K562 (cell line): ENCODE measurements at regions not wholly inside any gene's neighbourhood (a gene's known extent, or its start where the extent isn't known, plus 50 kb on each side); places are given as distances from the start of the nearest gene placed in this dataset.

Source experiments
- ATAC-seq: fragments of 200-7000 bp; cut with Tn5 transposase; 3 replicates; pipeline ENCODE4 v1.9.1; 2020; ENCODE audit warnings: moderate library complexity
- BruUV-seq: library from RNA; stranded (reverse); fragments of 400-500 nt; replicated peaks from 2 replicates; lab custom pipeline; 2021; lab: Mats Ljungman, UMichigan
- CTCF ChIA-PET: fragments of 300-600 bp; formaldehyde crosslinking; extraction: SDS; loops from one replicate; lab custom pipeline; 2021; ENCODE audit warnings: low intra/inter-chr PET ratio; lab: Yijun Ruan, JAX
- POLR2A ChIA-PET: fragments of 300-600, 350-650 bp; sonication (Branson Sonifier 250); formaldehyde crosslinking; extraction: SDS; loops from one replicate; lab custom pipeline; 2021; ENCODE audit warnings: antibody characterized with exemption, inconsistent platforms; lab: Yijun Ruan, JAX
- DNase-seq, 4 experiments: peaks; one replicate each; pipeline versions ENCODE4 v3.0.0 to v3.0.0-alpha.2; 2011 to 2018; ENCODE audit warnings: low spot score in 3 of 4, mixed read lengths in 3 of 4; ENCODE audit errors: extremely low read depth in 1 of 4
- FAIRE-seq: peaks from 2 replicates; lab custom pipeline; 2011; peaks lifted over from hg19 to GRCh38; lab: Jason Lieb, UNC
- H2AFZ ChIP-seq: 2 replicates; pipeline ENCODE4 v1.6.0; 2011; ENCODE audit warnings: low read depth, low read length, control low read depth, inconsistent platforms
- H3K27ac ChIP-seq: fragments of 200-600 bp; 3 replicates; pipeline ENCODE4 v1.8.0; 2011; ENCODE audit warnings: low read depth, mild to moderate bottlenecking, control low read depth, inconsistent platforms, low read length, moderate library complexity, mixed read lengths; ENCODE audit errors: extremely low read depth
- H3K27me3 ChIP-seq, 2 experiments: fragments of 300-600 bp in 1 of 2; 2 replicates in 1 of 2; 3 replicates in 1 of 2; pipeline versions ENCODE4 v1.6.0 to v1.8.0; 2011; ENCODE audit warnings: inconsistent platforms in 2 of 2, low read length in 2 of 2, mild to moderate bottlenecking in 1 of 2, mixed read lengths in 1 of 2, moderate library complexity in 1 of 2; ENCODE audit not compliant: control insufficient read depth in 2 of 2, insufficient read depth in 2 of 2
- H3K36me3 ChIP-seq: fragments of 300-600 bp; 3 replicates; pipeline ENCODE4 v1.8.0; 2011; ENCODE audit warnings: mild to moderate bottlenecking, low read length, inconsistent platforms; ENCODE audit not compliant: control insufficient read depth, insufficient read depth
- H3K4me1 ChIP-seq, 2 experiments: fragments of 200-600 bp in 1 of 2; replicated peaks in 1 of 2; 2 replicates in 1 of 2; 3 replicates in 1 of 2; pipeline versions ENCODE4 v1.5.1 to v1.8.0; 2011; ENCODE audit warnings: inconsistent platforms in 2 of 2, low read length in 2 of 2, mild to moderate bottlenecking in 1 of 2, mixed read lengths in 1 of 2, moderate library complexity in 1 of 2; ENCODE audit not compliant: control insufficient read depth in 2 of 2, insufficient read depth in 2 of 2
- H3K4me2 ChIP-seq: 2 replicates; pipeline ENCODE4 v1.6.1; 2011; ENCODE audit warnings: low read length, control low read depth, inconsistent platforms, mixed read lengths; ENCODE audit not compliant: insufficient read depth
- H3K4me3 ChIP-seq: fragments of 200-600 bp; sonication (generic), shearing (Covaris generic); 2 replicates; pipeline ENCODE4 v1.5.1; 2016; ENCODE audit warnings: control low read depth, inconsistent platforms
- H3K79me2 ChIP-seq: fragments of 200-600 bp; 3 replicates; pipeline ENCODE4 v1.8.0; 2011; ENCODE audit warnings: low read length, inconsistent platforms; ENCODE audit not compliant: control insufficient read depth, insufficient read depth
- H3K9ac ChIP-seq, 2 experiments: 2 replicates each; pipeline versions ENCODE4 v1.6.0 to v1.6.1; 2011; ENCODE audit warnings: low read depth in 2 of 2, low read length in 2 of 2, control low read depth in 1 of 2, inconsistent platforms in 1 of 2, mild to moderate bottlenecking in 1 of 2, mixed read lengths in 1 of 2; ENCODE audit not compliant: insufficient read depth in 1 of 2
- H3K9me1 ChIP-seq: one replicate; pipeline ENCODE4 v1.6.0; 2011; ENCODE audit warnings: inconsistent platforms, mild to moderate bottlenecking, low read length, moderate library complexity; ENCODE audit not compliant: control insufficient read depth, insufficient read depth
- H3K9me3 ChIP-seq: replicated peaks from 2 replicates; pipeline ENCODE4 v1.5.1; 2011; ENCODE audit warnings: low read depth, low read length, inconsistent platforms; ENCODE audit not compliant: control insufficient read depth, insufficient read depth
- H4K20me1 ChIP-seq: replicated peaks from 2 replicates; pipeline ENCODE4 v1.6.1; 2011; ENCODE audit warnings: low read length, inconsistent platforms, mixed read lengths; ENCODE audit not compliant: control insufficient read depth, insufficient read depth
- CBFA2T2 ChIP-seq: fragments of 450-650 bp; conservative IDR thresholded peaks from 2 replicates; pipeline ENCODE4 v1.6.1; 2017; ENCODE audit warnings: mild to moderate bottlenecking
- HNRNPL ChIP-seq: fragments of 200-400 bp; formaldehyde crosslinking; IDR thresholded peaks from 2 replicates; pipeline ENCODE4 v1.6.1; 2017; ENCODE audit warnings: low read depth, mild to moderate bottlenecking, low read length
- NEUROD1 ChIP-seq: fragments of 150-350 bp; IDR thresholded peaks from 2 replicates; pipeline ENCODE4 v1.6.1; 2014; ENCODE audit warnings: borderline replicate concordance, low read length, low read depth; ENCODE audit not compliant: partially characterized antibody
- NONO ChIP-seq, 2 experiments: fragments of 200-400 bp in 1 of 2; fragments of 450-650 bp in 1 of 2; formaldehyde crosslinking in 1 of 2; IDR thresholded peaks; 2 replicates each; pipeline ENCODE4 v1.6.1; 2017; ENCODE audit warnings: low read depth in 2 of 2, mild to moderate bottlenecking in 2 of 2, moderate library complexity in 2 of 2, low read length in 1 of 2
- NUFIP1 ChIP-seq: fragments of 450-650 bp; IDR thresholded peaks from 2 replicates; pipeline ENCODE4 v1.6.1; 2018; ENCODE audit not compliant: partially characterized antibody
- PRPF4 ChIP-seq: fragments of 200-400 bp; formaldehyde crosslinking; IDR thresholded peaks from one replicate; pipeline ENCODE4 v1.6.1; 2017; ENCODE audit warnings: low read length, low read depth, mild to moderate bottlenecking; ENCODE audit not compliant: insufficient read depth, poor library complexity, severe bottlenecking
- SAFB2 ChIP-seq: fragments of 200-400 bp; formaldehyde crosslinking; IDR thresholded peaks from 2 replicates; pipeline ENCODE4 v1.6.1; 2018; ENCODE audit warnings: borderline replicate concordance, low read length, low read depth, moderate library complexity; ENCODE audit not compliant: severe bottlenecking
- SNRNP70 ChIP-seq: fragments of 200-400 bp; formaldehyde crosslinking; optimal IDR thresholded peaks from 2 replicates; pipeline ENCODE3; 2017; ENCODE audit warnings: low read depth, low read length
- SRF ChIP-seq, 2 experiments: fragments of 250-450, 450-650 bp in 1 of 2; sonication (Bioruptor Pico) in 1 of 2; sonication (generic) in 1 of 2; formaldehyde crosslinking; IDR thresholded peaks; 2 replicates each; pipeline versions ENCODE4 v1.5.0 to v1.5.1; 2020 to 2022; ENCODE audit warnings: mild to moderate bottlenecking in 1 of 2, missing genetic modification reagents in 1 of 2
- TAF9B ChIP-seq: fragments of 450-650 bp; IDR thresholded peaks from 2 replicates; pipeline ENCODE4 v1.6.1; 2018; ENCODE audit warnings: mild to moderate bottlenecking; ENCODE audit not compliant: partially characterized antibody
- ZNF174 ChIP-seq: fragments of 250-450 bp; sonication (Bioruptor Pico); IDR thresholded peaks from 2 replicates; pipeline ENCODE4 v1.4.0; 2020; ENCODE audit warnings: mild to moderate bottlenecking
- ZNF668 ChIP-seq: fragments of 250-450 bp; sonication (Bioruptor Pico); IDR thresholded peaks from 2 replicates; pipeline ENCODE4 v1.8.0; 2022; ENCODE audit warnings: mild to moderate bottlenecking, inconsistent platforms
- WGBS: fragments of 100-300 bp; shearing (Covaris generic); methylation state at CpG from one replicate; pipeline ENCODE4 v1.1.6; 2016; ENCODE audit warnings: low coverage, mixed read lengths; ENCODE audit not compliant: insufficient coverage; ENCODE audit errors: missing lambda C conversion rate; 5-methylcytosine and 5-hydroxymethylcytosine counted together
- in situ Hi-C: fragments of 300-500 bp; cut with MboI; formaldehyde crosslinking; loops from 4 replicates; pipeline ENCODE4 v1.15.0; 2018; ENCODE audit warnings: inconsistent platforms, mixed read lengths
- intact Hi-C: fragments of 100-400 bp; cut with micrococcal nuclease; formaldehyde crosslinking; loops from 2 replicates; pipeline ENCODE4 v1.14.2; 2022
- TF ChIP-seq, protein P1 (sequence below), 2 experiments: IDR thresholded peaks; 2 replicates each; pipeline ENCODE4 v1.6.1; 2012; ENCODE audit warnings: improper control_type of control experiment in 2 of 2, low read depth in 2 of 2, low read length in 2 of 2, borderline replicate concordance in 1 of 2
- TF ChIP-seq, protein P2 (sequence below): sonication (generic); formaldehyde crosslinking; IDR thresholded peaks from 2 replicates; pipeline ENCODE4 v1.8.0; 2022; ENCODE audit warnings: mild to moderate bottlenecking, missing genetic modification reagents
- TF ChIP-seq, protein P3 (sequence below): IDR thresholded peaks from 2 replicates; pipeline ENCODE4 v1.6.1; 2011; ENCODE audit not compliant: insufficient read length; ENCODE audit errors: extremely low read depth
- TF ChIP-seq, protein P4 (sequence below): IDR thresholded peaks from 2 replicates; pipeline ENCODE4 v1.6.1; 2014; ENCODE audit warnings: antibody characterized with exemption

DNA sequence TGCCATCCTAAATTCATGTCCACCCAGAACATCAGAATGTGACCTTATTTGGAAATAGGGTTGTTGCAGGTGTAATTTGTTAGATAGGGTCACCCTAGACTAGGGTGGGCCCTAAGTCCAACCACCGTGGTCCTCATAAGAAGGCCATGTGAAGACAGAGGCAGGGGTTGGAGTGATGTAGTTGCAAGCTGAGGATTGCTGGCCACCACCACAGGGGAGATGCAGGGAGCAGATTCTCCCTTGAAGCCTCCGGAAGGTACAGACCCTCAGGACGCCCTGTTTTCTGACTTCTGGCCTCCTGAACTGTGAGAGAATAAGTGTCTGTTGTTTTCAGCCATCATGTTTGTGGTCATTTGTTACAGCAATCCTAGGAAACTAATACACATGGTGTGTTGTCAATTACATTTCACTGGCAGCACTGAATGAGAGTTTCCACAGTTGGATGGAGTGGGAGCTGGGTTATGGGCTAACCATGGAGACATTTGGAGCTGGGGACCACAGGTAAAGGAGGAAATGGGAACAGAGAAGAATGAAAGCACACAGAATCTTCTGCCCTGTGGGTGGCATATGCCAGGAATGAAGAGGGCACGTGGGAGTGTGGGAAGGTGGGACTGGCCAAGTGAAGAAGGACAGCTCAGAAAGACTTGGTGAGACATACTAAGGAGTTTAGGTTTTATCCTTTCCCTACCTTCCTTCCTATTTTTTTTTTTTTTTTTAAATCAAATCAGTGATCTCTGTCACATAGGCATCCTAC, 266.0 kb downstream of the MYCN start:
- 0% methylated on average over 4 of the region's 4 CpGs for WGBS
- ChIA-PET CTCF (interaction anchor here (0.6 kb wide), 1 partner anchor 301 kb away, joined by 4 read pairs; no protein-coding TSS in a partner anchor), POLR2A (no interaction called here)
- H3K79me2 ChIP-seq, result no peaks in the 10 kb centered on the region
- H3K9me3 ChIP-seq, result no peaks in the 10 kb centered on the region
- H3K4me2 ChIP-seq, result no peak overlapping the region
- H3K9me1 ChIP-seq, result no peaks in the 10 kb centered on the region
- no peak overlapping the region for H3K4me3 ChIP-seq
- no TSS peak for BruUV-seq
- no peaks in the 10 kb centered on the region for H3K4me1 ChIP-seq
- intact Hi-C loops (no loop called here), in situ Hi-C loops (no loop called here)
- H4K20me1 ChIP-seq, result no peaks in the 10 kb centered on the region
- no peak overlapping the region for H2AFZ ChIP-seq
- no peak overlapping the region for H3K27ac ChIP-seq
- 0 out of 5 replicates have a peak, but pooled peaks cover 0 to 9% of the 10 kb centered on the region in 2 experiments for H3K27me3 ChIP-seq
- ATAC-seq (no peak), FAIRE-seq (no peak), DNase-seq (no peak)
- no peaks in the 10 kb centered on the region for H3K36me3 ChIP-seq
- H3K9ac ChIP-seq, result no peak overlapping the region
- TF ChIP-seq NEUROD1 (no peak), PRPF4 (no peak), CBFA2T2 (no peak), SRF (CRISPR knock-in tag; IDR thresholded peaks at IDR 0.05) (no peak), SNRNP70 (no peak), ZNF668 (CRISPR knock-in tag) (no peak), ZNF174 (no peak), TAF9B (no peak), SAFB2 (no peak), NUFIP1 (no peak), NONO (IDR thresholded peaks at IDR 0.05; ENCODE audit: low read depth in 2 of 2, low read length in 1 of 2) (no peak), HNRNPL (no peak)
- TF ChIP-seq, protein P1, sequence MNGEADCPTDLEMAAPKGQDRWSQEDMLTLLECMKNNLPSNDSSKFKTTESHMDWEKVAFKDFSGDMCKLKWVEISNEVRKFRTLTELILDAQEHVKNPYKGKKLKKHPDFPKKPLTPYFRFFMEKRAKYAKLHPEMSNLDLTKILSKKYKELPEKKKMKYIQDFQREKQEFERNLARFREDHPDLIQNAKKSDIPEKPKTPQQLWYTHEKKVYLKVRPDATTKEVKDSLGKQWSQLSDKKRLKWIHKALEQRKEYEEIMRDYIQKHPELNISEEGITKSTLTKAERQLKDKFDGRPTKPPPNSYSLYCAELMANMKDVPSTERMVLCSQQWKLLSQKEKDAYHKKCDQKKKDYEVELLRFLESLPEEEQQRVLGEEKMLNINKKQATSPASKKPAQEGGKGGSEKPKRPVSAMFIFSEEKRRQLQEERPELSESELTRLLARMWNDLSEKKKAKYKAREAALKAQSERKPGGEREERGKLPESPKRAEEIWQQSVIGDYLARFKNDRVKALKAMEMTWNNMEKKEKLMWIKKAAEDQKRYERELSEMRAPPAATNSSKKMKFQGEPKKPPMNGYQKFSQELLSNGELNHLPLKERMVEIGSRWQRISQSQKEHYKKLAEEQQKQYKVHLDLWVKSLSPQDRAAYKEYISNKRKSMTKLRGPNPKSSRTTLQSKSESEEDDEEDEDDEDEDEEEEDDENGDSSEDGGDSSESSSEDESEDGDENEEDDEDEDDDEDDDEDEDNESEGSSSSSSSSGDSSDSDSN (IDR thresholded peaks at IDR 0.05; ENCODE audit: borderline replicate concordance in 1 of 2, low read depth in 2 of 2, low read length in 2 of 2), result no peak
- TF ChIP-seq, protein P2, sequence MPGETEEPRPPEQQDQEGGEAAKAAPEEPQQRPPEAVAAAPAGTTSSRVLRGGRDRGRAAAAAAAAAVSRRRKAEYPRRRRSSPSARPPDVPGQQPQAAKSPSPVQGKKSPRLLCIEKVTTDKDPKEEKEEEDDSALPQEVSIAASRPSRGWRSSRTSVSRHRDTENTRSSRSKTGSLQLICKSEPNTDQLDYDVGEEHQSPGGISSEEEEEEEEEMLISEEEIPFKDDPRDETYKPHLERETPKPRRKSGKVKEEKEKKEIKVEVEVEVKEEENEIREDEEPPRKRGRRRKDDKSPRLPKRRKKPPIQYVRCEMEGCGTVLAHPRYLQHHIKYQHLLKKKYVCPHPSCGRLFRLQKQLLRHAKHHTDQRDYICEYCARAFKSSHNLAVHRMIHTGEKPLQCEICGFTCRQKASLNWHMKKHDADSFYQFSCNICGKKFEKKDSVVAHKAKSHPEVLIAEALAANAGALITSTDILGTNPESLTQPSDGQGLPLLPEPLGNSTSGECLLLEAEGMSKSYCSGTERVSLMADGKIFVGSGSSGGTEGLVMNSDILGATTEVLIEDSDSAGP (CRISPR knock-in tag), result no peak
- TF ChIP-seq, protein P3, sequence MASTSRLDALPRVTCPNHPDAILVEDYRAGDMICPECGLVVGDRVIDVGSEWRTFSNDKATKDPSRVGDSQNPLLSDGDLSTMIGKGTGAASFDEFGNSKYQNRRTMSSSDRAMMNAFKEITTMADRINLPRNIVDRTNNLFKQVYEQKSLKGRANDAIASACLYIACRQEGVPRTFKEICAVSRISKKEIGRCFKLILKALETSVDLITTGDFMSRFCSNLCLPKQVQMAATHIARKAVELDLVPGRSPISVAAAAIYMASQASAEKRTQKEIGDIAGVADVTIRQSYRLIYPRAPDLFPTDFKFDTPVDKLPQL, result no peak
- TF ChIP-seq, protein P4, sequence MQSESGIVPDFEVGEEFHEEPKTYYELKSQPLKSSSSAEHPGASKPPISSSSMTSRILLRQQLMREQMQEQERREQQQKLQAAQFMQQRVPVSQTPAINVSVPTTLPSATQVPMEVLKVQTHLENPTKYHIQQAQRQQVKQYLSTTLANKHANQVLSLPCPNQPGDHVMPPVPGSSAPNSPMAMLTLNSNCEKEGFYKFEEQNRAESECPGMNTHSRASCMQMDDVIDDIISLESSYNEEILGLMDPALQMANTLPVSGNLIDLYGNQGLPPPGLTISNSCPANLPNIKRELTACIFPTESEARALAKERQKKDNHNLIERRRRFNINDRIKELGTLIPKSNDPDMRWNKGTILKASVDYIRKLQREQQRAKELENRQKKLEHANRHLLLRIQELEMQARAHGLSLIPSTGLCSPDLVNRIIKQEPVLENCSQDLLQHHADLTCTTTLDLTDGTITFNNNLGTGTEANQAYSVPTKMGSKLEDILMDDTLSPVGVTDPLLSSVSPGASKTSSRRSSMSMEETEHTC, result no peak
